ENCODE measurements at regions not wholly inside any gene's neighbourhood (a gene's known extent, or its start where the extent isn't known, plus 50 kb on each side); places are given as distances from the start of the nearest gene placed in this dataset.
A peak's percentile ranks its signal among the peaks of the same experiment; 100 is the strongest.

DNA sequence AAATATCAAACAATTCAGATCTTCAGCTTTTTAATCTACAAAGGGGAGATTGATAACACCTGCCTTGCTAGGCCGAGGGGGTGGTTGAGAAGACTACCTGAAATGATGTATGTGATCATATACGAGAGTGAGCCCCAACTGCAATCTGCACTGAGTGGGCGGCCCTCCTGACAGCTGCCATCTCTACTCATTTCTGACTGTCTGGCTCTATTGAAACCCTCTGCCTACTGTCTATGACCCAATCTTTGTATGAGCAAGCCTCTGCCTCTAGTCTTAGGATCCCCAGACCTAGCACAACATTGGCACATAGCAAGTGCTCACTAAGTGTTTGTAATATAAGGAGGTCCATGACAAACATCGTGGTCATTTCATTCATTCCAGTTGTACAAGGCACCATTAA, 144.4 kb upstream of the NR2F2 start (continued):
- TF ChIP-seq FOSL2 (IDR thresholded peaks at IDR 0.05; ENCODE audit: borderline replicate concordance, low read depth) = no peak
- no peak for TF ChIP-seq NFIC (IDR thresholded peaks at IDR 0.05; ENCODE audit: borderline replicate concordance)
- TF ChIP-seq RAD21 (IDR thresholded peaks at IDR 0.05; ENCODE audit: low read length) = no peak
- TF ChIP-seq GATA2 (CRISPR knock-in tag; IDR thresholded peaks at IDR 0.05) = no peak

DNA sequence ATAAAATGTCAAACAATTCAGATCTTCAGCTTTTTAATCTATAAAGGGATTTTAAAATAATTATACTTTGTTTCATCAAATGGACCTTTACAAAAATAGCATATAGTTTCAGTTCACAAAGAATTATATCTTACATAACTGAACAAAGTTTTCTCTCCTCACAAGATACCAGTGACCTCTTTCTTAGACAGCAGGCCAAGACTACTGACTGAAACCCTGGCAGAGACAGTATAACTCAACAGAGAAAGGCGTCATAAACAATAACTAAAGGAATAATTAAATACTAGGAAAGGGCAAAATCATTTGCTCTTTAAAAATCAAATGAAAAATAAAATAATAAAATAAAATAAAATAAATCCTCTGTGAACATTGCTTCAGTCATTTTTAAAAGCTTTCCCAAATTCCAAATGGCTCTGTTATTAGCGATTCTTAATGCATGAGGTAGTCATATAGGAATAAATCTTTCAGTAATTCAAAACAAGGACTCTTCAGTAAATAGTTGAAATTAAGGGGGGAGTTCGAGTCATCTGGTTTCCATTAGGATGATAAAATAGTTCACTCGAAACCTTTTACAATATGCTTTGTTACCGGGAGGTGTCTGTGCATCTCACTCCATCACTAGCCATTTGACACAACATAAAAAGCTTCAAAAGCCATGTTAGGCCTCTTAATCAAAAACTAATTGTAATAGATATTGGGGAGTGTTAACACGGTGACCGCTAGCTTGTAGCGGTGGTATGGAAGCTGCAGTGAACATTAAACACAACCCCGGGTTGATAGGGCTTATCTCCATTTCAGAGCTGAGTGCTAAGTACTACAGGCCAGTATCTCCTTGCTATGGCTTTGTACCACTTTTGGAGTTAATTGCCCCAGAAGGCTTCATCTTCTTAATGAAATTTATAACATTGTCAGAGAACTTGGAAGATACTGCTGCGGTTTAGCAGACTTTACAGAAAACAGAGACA, 142.9 kb upstream of the NR2F2 start:
- H3K27ac ChIP-seq (ENCODE audit: low read depth in 2 of 2, low read length in 1 of 2) = no peak overlapping the region
- no peak for TF ChIP-seq PBX3 (IDR thresholded peaks at IDR 0.05)
- H3K4me2 ChIP-seq = no peak overlapping the region
- no peak overlapping the region for H3K4me3 ChIP-seq (ENCODE audit: low read depth in 2 of 2, low read length in 1 of 2)
- H4K20me1 ChIP-seq (ENCODE audit: insufficient read depth) = no peaks in the 10 kb centered on the region
- no peaks in the 10 kb centered on the region for H3K9me2 ChIP-seq
- H3K36me3 ChIP-seq (replicated peaks in 1 of 2; ENCODE audit: control insufficient read depth in 1 of 2, insufficient read depth in 2 of 2, low read length in 1 of 2) = no peaks in the 10 kb centered on the region
- H3K4me1 ChIP-seq (ENCODE audit: control insufficient read depth in 1 of 2, insufficient read depth in 2 of 2, low read depth in 1 of 2, low read length in 1 of 2) = no peaks in the 10 kb centered on the region
- H2AFZ ChIP-seq (ENCODE audit: low read depth) = no peak overlapping the region
- no peak overlapping the region for H3K9ac ChIP-seq
- no peaks in the 10 kb centered on the region for H3K9me3 ChIP-seq
- H3K27me3 ChIP-seq (ENCODE audit: insufficient read depth) = no peaks in the 10 kb centered on the region
- 15% methylated on average over 10 of the region's 10 CpGs for WGBS (ENCODE audit: low lambda C conversion rate)
- ChIA-PET POLR2A (no interaction called here), CTCF (no interaction called here)
- peak; percentile 3 for DNase-seq
- H3F3A ChIP-seq (replicated peaks; ENCODE audit: insufficient read depth) = no peaks in the 10 kb centered on the region
- no peaks in the 10 kb centered on the region for H3K79me2 ChIP-seq (ENCODE audit: insufficient read depth)

GRCh38 chr15:96197721-96198120, 132.8 kb upstream of the NR2F2 start:
- POLR2A ChIA-PET = no interaction called here
- H3K4me2 ChIP-seq = no peak overlapping the region
- H3K27ac ChIP-seq (ENCODE audit: low read depth in 2 of 2, low read length in 1 of 2) = no peak overlapping the region
- no peaks in the 10 kb centered on the region for H3K4me1 ChIP-seq (ENCODE audit: control insufficient read depth in 1 of 2, insufficient read depth in 2 of 2, low read depth in 1 of 2, low read length in 1 of 2)
- no peak for DNase-seq
- H3K9me3 ChIP-seq = peaks cover 5% of the 10 kb centered on the region; the same call in 1 of the 2 replicates
- H4K20me1 ChIP-seq (ENCODE audit: insufficient read depth) = no peaks in the 10 kb centered on the region
- H2AFZ ChIP-seq (ENCODE audit: low read depth) = no peak overlapping the region
- CTCF ChIA-PET = no interaction called here
- H3K9ac ChIP-seq = no peak overlapping the region
- WGBS (ENCODE audit: low lambda C conversion rate) = 19% methylated on average over 1 of the region's 1 CpG
- no peaks in the 10 kb centered on the region for H3F3A ChIP-seq (replicated peaks; ENCODE audit: insufficient read depth)
- no peak for TF ChIP-seq FOSL2 (IDR thresholded peaks at IDR 0.05; ENCODE audit: borderline replicate concordance, low read depth)
- TF ChIP-seq GATA2 (CRISPR knock-in tag; IDR thresholded peaks at IDR 0.05) = no peak
- TF ChIP-seq SIN3A (IDR thresholded peaks at IDR 0.05; ENCODE audit: borderline replicate concordance, low read depth, low read length) = no peak
- no peak for TF ChIP-seq RAD21 (IDR thresholded peaks at IDR 0.05; ENCODE audit: low read length)
- TF ChIP-seq YY1 (IDR thresholded peaks at IDR 0.05; ENCODE audit: low read depth) = no peak
- TF ChIP-seq, protein P1, sequence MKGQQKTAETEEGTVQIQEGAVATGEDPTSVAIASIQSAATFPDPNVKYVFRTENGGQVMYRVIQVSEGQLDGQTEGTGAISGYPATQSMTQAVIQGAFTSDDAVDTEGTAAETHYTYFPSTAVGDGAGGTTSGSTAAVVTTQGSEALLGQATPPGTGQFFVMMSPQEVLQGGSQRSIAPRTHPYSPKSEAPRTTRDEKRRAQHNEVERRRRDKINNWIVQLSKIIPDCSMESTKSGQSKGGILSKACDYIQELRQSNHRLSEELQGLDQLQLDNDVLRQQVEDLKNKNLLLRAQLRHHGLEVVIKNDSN (IDR thresholded peaks at IDR 0.05; ENCODE audit: borderline replicate concordance, low read depth) = no peak
- no peak for TF ChIP-seq FOXM1 (IDR thresholded peaks at IDR 0.05; ENCODE audit: low read depth)
- TF ChIP-seq MEF2A (IDR thresholded peaks at IDR 0.05; ENCODE audit: borderline replicate concordance, low read depth) = no peak
- TF ChIP-seq ELF1 (IDR thresholded peaks at IDR 0.05) = no peak
- no peak for TF ChIP-seq CTCF (IDR thresholded peaks at IDR 0.05)
- H3K9me2 ChIP-seq = no peaks in the 10 kb centered on the region
- no peaks in the 10 kb centered on the region for H3K79me2 ChIP-seq (ENCODE audit: insufficient read depth)
- no peak overlapping the region for H3K4me3 ChIP-seq (ENCODE audit: low read depth in 2 of 2, low read length in 1 of 2)
- H3K27me3 ChIP-seq (ENCODE audit: insufficient read depth) = no peaks in the 10 kb centered on the region
- H3K36me3 ChIP-seq (replicated peaks in 1 of 2; ENCODE audit: control insufficient read depth in 1 of 2, insufficient read depth in 2 of 2, low read length in 1 of 2) = no peaks in the 10 kb centered on the region
